GM10266 (cell line): ENCODE measurements at regions not wholly inside any gene's neighbourhood (a gene's known extent, or its start where the extent isn't known, plus 50 kb on each side); places are given as distances from the start of the nearest gene placed in this dataset.

Source experiments
- DNase-seq: peaks from one replicate; pipeline ENCODE4 v3.0.0; 2012; ENCODE audit errors: extremely low spot score
- CTCF ChIP-seq: IDR thresholded peaks from 2 replicates; pipeline ENCODE4 v1.5.1; 2012; ENCODE audit warnings: mild to moderate bottlenecking, low read depth; ENCODE audit not compliant: control insufficient read depth, insufficient read depth; ENCODE audit errors: missing control alignments

GRCh38 chr15:62781081-62781497 lies 261.5 kb upstream of the TPM1 start:
- no peak for DNase-seq

GRCh38 chr15:62782071-62782841 lies 260.3 kb upstream of the TPM1 start:
- DNase-seq: peak; percentile 48
- TF ChIP-seq CTCF: peak; percentile 28

More at GRCh38 chr15:62781081-62781497, 261.5 kb upstream of the TPM1 start:
- no peak for TF ChIP-seq CTCF

- TF ChIP-seq CTCF: no peak
- DNase-seq: no peak
These were observed 259.7 kb upstream of the TPM1 start for GRCh38 chr15:62782896-62783295.

- no peak for DNase-seq
- no peak for TF ChIP-seq CTCF
These were observed 259.1 kb upstream of the TPM1 start for GRCh38 chr15:62783303-62783957.

- DNase-seq: no peak
- TF ChIP-seq CTCF: no peak
These were observed 256.4 kb upstream of the TPM1 start for GRCh38 chr15:62785881-62786828.

GRCh38 chr15:62787401-62787800 lies 255.1 kb upstream of the TPM1 start:
- no peak for TF ChIP-seq CTCF
- no peak for DNase-seq
